HG02798 (cell line): ENCODE measurements at regions not wholly inside any gene's neighbourhood (a gene's known extent, or its start where the extent isn't known, plus 50 kb on each side); places are given as distances from the start of the nearest gene placed in this dataset.
"Not testable (repeated sequence)": the region's sequence is repeated elsewhere in the genome, so short reads cannot be mapped to it uniquely, and the experiment has no call there.

ENCODE experiments used
- ATAC-seq: cut with Tn5 transposase; IDR thresholded peaks from one replicate; pipeline ENCODE4 v1.9.1; 2021; ENCODE audit warnings: mild to moderate bottlenecking; ENCODE audit not compliant: unreplicated experiment, poor library complexity

DNA sequence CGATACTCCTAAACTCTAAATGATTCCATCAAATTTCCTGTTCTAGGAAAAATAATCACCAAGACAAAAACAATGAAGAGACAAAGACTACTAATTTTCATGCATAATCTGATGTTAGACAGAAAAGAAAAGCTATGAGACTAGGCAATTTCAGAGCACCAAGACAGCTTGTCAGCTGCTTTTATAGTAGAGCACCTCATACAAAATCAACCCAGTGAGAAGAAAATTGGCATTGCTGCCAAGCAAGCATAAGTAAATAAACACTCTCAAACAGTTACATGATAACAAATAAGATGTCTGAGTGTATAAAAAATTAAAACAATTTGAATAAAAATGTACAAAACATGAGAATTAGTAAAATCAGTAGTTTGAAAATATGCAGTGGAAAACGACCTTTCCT is 1544.6 kb downstream of the C4orf33 start:
- no peak for ATAC-seq

- no peak for ATAC-seq
Measured at GRCh38 chr4:130646886-130647285, 1550.9 kb downstream of the C4orf33 start.

DNA sequence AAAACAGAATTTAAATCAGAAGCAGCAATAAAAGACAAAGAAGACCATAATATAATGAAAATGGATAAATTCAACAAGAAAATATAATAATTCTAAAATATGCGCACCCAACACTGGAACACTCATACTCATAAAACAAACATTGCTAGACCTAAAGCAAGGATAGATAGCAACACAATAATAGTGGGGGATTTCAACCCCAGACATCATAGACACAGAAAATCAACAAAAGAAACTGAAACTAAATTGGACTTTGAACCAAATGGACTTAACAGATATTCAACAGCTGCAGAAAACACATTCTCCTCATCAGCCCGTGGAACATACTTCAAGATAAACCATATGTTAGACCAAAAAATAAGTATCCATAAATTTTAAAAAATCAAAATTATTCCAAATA is 1552.6 kb downstream of the C4orf33 start:
- no peak for ATAC-seq

DNA sequence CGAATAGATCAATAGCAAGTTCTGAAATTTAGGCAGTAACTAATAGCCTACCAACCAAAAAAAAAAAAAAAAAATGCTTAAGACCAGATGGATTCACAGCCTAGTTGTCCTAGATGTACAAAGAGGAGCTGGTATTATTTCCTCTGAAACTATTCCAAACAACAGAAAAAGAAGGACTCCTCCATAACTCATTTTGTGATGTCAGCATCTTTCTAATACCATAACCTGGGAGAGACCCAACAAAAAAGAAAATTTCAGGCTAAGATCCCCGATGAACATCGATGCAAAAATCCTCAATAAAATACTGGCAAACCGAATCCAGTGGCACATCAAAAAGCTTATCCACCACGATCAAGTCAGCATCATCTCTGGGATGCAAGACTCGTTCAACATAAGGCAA is 1557.9 kb downstream of the C4orf33 start:
- ATAC-seq = no peak

GRCh38 chr4:130659320-130659719 is 1563.4 kb downstream of the C4orf33 start:
- ATAC-seq = no peak

- no peak for ATAC-seq
Measured at GRCh38 chr4:130668859-130669258, 1572.9 kb downstream of the C4orf33 start.

GRCh38 chr4:130675266-130675665 is 1579.3 kb downstream of the C4orf33 start:
- no peak for ATAC-seq

DNA sequence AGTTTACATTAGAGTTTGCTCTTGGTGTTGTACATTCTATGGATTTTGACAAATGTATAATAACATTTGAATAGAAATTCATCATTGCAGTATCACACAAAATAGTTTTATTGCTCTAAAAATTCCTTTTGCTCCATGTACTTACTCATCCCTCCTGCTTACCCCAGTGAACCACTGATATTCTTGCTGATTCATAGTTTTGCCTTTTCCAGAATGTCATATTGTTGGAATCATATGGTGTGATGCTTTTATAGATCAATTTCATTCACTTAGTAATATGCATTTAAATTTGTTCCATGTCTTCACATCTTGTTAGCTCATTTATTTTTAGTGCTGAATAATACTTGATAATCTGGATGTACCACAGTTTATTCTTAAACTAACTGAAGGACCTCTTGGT is 1593.2 kb downstream of the C4orf33 start:
- no peak for ATAC-seq

DNA sequence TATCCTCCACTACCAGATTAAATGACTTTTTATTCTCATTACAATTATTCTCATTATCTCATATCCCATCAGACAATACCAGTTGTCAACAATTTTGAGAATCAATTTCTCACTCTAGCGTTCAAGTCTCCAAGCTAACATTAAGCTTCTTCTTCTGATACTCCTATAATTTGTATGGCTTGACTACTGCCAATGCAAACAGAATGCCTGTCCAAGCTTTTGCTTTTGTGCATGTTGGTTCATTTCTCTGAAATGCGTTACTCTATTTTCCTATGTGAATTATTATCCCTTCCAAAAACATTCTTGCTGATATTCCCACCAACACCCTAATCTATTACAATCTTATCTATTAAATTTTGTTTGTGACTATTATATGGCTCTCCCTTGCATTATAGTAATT is 1602.3 kb downstream of the C4orf33 start:
- no peak for ATAC-seq

GRCh38 chr4:130699004-130699403 is 1603.1 kb downstream of the C4orf33 start:
- ATAC-seq = no peak

DNA sequence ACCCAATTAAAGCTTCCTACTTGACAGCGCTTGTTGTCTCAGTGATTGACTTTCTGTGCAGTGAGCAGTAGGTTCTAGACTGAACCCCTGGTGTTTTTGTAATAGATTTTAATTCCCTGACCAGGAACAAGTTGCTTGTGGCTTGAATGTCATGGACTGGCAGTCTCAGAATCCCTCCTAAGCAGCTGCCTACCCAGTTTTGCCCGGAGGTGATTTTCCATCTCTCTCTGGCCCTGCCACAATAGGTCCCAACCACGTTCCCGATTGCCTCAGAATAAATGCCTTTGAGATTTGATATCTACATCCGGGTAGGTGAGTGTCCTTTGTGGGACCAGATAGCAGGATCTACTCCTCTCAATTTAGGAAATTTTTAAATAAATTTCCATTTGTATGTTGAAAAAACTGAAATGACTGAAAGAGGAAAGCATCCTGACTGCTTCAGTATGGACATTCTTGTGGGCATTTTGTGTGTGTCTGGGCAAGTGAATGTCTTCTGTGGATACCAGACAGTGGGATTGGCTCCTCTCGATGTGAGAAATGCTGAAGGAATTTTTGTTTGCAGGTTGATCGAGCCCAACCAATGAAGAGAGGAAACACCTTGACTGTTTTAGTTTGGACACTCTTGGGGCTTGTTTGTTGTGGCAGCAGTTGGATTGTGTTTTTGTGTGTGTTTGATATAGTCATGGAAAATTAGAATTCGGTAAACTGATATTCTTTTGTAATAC is 1607.4 kb downstream of the C4orf33 start:
- ATAC-seq = no peak

- no peak for ATAC-seq
Measured at GRCh38 chr4:130705023-130705422, 1609.1 kb downstream of the C4orf33 start.

DNA sequence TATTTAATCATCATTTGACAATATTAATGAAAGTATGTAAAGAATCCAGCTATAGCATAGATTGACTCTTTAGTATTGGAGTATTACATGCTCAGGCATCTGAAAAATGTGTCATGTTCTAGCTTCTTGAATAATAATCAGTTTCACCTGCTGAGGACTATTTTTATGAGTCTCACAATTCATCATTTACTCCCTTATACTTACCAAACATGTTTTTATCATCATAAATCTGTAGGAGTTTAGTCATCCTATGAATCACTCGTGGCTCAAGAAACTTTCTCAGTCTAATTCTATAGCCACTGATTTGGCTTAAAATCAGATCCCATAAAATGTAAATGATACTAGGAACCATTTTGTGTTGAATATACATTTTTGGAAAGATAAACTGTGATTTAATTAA is 1616.1 kb downstream of the C4orf33 start:
- ATAC-seq = no peak

DNA sequence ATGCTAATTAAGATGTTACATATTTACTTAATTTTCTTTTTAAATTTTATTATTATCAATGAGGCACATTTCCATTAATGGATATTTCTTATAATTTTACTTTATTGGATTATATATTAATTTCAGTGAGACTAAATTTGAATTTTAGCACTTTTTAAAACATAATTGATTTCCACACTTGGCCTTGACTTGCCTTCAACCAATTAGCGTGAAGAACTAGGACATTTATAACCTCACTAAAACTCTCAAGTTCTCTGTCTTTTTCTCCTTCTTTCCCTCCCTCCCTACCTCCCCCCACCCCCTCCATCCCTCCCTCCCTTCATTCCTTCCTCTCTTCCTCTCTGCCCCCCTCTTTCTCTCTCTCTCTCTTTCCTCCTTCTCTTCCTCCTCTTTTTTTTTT is 1618.1 kb downstream of the C4orf33 start:
- ATAC-seq = no peak

GRCh38 chr4:130722361-130722760 is 1626.4 kb downstream of the C4orf33 start:
- ATAC-seq = no peak

- ATAC-seq = no peak
Measured at GRCh38 chr4:130736436-130737185, 1640.7 kb downstream of the C4orf33 start.

DNA sequence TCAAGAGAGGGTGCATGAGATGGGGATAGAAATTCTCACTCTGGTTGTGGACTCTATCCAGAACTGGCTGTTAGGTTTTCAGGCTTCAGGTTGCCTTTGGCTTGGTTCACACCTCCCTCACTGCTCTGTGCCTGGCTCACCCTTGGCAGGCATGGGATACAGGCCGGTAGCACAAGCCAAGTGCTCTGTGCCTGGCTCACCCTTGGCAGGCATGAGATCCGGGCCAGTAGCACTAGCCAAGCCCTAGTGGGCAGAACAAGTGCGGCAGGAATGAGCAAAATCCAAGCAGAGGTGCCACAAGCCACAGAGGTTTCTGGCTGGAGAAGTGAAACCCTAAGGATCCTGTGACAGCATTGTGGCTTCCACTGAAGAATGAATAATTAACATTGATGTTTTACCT is 1642.3 kb downstream of the C4orf33 start:
- ATAC-seq = no peak

DNA sequence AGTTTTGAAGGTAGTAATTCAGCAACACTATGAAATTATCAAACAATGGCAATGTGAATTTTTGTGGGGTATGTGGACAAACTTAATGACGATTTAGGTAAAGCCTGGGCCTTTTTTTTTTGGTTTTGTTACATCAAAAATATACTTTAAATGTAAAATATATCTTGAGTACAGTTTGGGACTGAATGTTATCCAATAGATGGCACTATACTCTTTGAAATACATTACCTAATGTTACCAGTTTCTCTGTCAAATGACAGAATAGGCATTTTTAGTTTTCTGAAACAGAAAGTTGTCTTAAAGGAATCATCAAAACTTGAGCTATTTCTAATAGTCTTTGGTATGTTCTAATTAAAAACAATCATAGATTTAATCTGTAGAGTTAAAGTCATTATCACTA is 1651.9 kb downstream of the C4orf33 start:
- no peak for ATAC-seq

GRCh38 chr4:130753926-130754325 is 1658.0 kb downstream of the C4orf33 start:
- no peak for ATAC-seq

GRCh38 chr4:130760246-130760645 is 1664.3 kb downstream of the C4orf33 start:
- ATAC-seq = no peak

DNA sequence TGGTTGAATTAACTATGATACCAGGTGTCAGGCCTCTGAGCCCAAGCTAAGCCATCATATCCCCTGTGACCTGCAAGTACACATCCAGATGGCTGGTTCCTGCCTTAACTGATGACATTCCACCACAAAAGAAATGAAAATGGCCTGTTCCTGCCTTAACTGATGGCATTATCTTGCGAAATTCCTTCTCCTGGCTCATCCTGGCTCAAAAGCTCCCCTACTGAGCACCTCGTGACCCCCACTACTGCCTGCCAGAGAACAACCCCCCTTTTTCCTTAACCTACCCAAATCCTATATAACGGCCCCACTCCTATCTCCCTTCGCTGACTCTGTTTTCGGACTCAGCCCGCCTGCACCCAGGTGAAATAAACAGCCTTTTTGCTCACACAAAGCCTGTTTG is 1671.4 kb downstream of the C4orf33 start:
- not testable (repeated sequence) for ATAC-seq

DNA sequence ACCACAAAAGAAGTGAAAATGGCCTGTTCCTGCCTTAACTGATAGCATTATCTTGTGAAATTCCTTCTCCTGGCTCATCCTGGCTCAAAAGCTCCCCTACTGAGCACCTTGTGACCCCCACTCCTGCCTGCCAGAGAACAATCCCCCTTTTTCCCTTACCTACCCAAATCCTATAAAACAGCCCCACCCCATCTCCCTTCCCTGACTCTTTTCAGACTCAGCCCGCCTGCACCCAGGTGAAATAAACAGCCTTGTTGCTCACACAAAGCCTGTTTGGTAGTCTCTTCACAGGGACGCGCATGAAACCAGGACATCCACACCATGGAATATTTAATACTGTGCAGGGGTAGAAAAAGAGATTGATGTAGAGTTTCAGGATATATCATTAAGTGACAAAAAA is 1677.0 kb downstream of the C4orf33 start:
- ATAC-seq = not testable (repeated sequence)
